ENCODE measurements at regions not wholly inside any gene's neighbourhood (a gene's known extent, or its start where the extent isn't known, plus 50 kb on each side); places are given as distances from the start of the nearest gene placed in this dataset.
"Not testable (repeated sequence)": the region's sequence is repeated elsewhere in the genome, so short reads cannot be mapped to it uniquely, and the experiment has no call there.

DNA sequence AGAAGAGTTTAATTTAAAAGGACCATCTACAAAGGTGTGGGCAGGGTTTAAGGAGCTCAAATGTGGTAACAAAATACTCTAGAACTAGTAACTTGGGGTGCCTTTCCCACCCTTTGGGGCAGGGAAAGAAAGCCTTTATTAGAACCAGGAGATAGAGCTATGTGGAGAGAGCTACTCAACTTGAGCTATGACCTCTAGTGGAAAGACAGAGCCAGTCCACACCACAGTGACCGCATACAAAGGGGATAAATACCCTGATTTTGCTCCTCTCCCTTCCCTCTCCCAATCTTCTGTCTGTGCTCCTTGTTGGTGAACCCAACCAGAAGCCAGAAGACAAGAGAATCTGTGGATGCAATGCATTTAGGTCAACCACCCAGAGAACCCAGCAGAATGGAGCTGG lies 54.4 kb upstream of the JAK1 start:
- FAIRE-seq, result no peak
- DNase-seq (ENCODE audit: insufficient read length, low spot score), result no peak

DNA sequence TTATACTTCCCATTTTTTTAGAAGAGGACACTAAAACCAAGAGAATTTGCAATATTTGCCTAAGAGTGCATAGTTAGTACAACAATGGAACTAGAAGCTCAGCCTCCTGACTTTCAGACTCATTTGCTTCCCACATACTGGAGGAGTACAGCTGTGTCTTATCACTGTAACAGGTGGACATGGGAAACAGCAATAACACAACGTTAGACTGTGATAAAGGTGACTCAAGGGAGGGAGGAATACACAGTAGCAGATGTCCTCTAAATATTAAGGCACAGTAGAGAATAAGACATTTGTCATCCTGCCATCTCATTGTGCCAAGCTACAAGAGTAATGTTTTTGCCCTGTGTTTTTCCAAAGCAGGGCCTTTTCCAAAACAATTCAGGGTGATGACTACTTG lies 55.4 kb upstream of the JAK1 start:
- FAIRE-seq (no peak), DNase-seq (ENCODE audit: insufficient read length, low spot score) (no peak)

DNA sequence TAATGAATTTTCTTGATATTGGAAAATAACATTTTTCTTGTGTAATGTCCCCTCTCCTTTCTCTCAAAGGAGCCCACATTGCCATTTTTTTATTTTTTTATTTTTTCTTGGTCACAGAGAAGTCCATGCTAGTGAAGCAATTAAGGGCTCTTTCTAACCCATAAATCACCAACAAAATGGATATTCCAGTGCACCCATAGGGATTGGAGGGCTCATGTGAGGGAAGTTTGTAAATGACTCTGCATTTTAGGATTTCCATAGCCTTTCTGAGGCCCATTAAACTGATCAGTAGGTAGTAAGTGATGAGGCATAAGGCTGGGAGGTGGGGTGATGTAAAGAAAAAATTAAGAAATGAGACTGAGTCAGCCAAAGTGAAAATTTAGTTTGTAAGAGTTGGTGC lies 55.9 kb upstream of the JAK1 start:
- FAIRE-seq, result no peak
- no peak for DNase-seq (ENCODE audit: insufficient read length, low spot score)

DNA sequence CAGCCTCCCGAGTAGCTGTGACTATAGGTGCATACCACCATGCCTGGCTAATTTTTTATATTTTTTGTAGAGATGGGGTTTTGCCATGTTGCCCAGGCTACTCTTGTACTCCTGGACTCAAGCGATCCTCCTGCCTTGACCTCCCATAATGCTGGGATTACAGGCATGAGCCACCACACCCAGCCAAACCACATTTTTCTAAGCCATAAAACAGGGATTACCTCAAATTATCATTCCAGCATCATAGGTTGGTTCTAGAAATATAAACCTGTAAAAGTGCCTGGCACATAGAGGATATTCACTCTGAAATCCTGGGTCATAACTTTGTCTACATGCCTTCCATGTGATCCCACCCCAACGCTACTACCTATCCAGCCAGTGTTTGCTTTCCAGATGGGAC lies 59.4 kb upstream of the JAK1 start:
- DNase-seq (ENCODE audit: insufficient read length, low spot score) (no peak), FAIRE-seq (no peak)

DNA sequence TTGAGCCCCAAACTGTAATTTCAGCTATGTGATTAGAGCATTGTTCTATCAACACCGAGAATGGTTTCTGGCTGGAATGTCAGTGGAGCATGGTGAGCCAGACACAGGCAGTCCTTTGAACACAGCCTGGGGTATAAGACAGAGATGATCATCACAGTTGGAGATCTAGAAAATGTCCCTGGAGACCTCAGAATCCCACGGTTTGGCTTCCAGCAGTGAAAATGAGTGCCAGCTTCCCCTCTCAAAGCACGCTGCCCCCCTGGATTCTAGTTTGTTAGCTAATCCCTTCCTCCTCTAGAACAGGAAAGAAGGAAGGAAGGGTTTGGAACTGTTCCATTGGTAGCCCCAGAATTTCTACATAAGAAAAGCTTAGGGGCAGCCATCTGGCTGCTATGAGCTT lies 59.9 kb upstream of the JAK1 start:
- DNase-seq (ENCODE audit: insufficient read length, low spot score) (no peak), FAIRE-seq (no peak)

DNA sequence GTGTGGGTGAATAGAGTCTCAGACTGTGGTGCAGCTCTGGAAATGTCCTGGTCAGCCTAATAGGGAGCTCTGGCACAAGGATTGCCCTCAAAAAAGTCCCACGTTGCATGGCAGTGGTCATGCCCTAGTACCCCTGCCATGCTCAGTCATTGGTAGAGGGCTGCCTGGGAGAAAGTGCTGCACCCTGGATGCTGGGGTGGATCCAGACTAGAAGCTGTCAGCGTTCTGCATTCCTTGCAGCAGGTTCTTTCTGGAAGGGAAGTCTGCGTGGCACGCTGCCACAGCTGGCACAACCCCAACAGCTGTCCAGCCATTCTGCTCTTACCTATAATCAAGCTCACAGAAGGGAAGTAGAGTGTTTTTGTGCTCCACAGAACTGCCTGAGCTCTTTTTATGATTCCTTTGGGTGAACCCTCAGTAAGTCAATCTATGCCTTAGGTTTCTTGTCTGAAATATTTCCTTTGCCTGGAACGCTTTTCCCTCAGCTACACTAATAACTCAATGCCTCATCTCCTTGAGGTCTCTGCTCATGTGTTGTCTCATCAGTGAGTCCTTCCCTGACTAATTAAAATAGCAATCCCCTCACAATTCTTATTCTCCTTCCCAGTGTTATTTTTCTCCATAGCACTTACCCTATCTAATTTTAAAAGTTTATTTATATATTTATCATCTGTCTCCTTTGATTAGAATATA lies 61.5 kb upstream of the JAK1 start:
- FAIRE-seq (no peak), DNase-seq (ENCODE audit: insufficient read length, low spot score) (no peak)

DNA sequence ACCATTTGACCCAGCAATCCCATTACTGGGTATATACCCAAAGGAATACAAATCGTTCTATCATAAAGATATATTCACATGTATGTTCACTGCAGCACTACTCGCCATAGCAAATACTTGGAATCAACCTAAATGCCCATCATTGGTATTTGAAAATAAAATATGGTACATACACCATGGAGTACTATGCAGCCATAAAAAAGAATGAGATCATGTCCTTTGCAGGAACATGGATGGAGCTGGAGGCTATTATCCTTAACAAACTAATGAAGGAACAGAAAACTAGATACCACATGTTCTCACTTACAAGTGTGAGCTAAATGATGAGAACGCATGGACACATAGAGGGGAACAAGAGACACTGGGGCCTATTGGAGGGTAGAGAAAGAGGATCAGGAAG lies 63.1 kb upstream of the JAK1 start:
- DNase-seq (ENCODE audit: insufficient read length, low spot score); FAIRE-seq: not testable (repeated sequence)

DNA sequence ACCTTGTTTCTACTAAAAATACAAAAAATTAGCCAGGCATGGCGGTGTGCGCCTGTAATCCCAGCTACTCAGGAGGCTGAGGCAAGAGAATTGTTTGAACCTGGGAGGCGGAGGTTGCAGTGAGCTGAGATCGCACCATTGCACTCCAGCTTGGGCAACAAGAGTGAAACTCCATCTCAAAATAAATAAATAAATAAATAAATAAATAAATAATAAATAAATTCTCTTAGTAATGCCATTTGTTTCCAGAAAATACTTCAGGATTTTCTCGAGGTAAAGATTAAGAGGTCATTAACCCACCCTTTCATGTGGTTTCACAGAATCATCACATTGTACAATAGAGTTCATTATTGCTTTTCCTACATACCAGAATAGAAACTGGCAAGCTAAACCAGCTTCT lies 68.5 kb upstream of the JAK1 start:
- DNase-seq (ENCODE audit: insufficient read length, low spot score); FAIRE-seq: not testable (repeated sequence)

DNA sequence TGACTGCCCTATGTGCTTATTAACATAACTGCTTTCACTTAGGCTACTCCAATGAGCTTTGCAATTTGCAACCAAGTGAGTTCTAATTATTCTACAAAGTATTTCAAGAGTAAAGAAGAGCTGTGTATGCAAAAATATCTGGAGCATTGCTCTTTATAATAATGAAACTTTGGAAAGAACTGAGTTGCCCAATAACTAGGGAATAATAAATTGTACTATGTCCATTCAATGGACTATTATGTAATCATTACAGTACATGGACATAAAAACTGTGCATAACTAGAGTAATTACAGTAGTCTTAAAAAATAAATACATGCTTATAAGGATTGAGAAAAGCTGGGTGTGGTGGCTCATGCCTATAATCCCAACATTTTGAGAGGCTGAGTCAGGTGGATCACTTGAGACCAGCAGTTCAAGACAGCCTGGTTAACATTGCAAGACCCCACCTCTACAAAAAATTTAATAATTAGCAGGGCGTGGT lies 70.3 kb upstream of the JAK1 start:
- no peak for FAIRE-seq
- no peak for DNase-seq (ENCODE audit: insufficient read length, low spot score)

DNA sequence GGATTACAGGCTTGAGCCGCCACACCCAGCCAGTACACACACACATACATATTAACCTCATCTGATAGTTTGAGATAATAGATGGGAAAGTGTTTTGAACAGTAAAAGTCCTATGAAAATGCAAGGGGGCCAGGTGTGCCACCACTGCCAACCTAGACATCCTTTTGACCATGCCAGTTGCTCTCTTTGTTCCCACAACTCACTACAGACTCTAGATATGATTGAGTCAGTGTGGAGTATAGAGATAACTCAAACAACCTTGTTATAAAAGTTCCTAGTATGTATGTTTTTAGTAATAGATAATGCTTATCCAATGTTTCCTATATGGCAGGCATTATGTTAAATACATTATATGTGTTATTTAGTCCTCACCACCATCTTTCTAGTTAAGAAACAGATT lies 72.7 kb upstream of the JAK1 start:
- no peak for FAIRE-seq

DNA sequence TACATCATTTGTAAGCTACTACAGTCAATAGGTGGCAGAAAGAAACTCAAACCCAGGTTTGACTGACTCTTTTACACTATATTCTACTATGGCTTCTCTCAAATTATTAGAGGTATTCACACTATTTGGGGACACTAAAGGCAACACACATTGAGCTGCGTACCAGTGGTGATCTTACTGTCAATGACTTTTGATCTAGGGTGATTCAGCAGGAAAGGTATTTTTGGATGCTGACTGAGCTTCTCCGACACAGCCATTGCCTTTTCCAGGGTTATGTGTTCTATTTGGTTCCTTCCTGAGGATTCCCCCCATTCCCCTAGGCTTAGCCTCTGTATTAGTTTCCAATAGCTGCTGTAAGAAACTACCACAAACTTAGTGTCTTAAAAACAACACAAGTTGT lies 73.2 kb upstream of the JAK1 start:
- no peak for FAIRE-seq

More for the DNA sequence above, 72.7 kb upstream of the JAK1 start:
- no peak for DNase-seq (ENCODE audit: insufficient read length, low spot score)

DNA sequence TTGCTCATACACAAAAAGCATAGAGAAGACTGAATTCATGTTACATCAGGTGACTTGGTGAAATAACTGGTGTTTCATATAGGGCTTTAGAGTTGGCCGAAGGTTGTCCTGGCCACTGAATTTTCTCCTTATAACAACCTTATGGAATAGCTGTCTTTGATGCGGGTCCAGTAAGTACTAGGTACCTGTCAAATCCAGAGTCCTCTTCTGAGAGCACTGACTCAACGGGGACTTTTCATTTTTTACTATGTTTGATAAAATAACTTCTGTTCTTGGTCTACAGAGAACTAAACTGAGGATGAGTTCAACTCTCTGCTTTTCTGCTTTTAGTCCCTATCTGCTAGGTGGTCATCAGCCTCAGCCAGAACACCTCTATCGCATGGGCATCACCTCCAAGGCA lies 76.1 kb upstream of the JAK1 start:
- DNase-seq (ENCODE audit: insufficient read length, low spot score) (no peak), FAIRE-seq (no peak)

More for the DNA sequence above, 73.2 kb upstream of the JAK1 start:
- no peak for DNase-seq (ENCODE audit: insufficient read length, low spot score)

DNA sequence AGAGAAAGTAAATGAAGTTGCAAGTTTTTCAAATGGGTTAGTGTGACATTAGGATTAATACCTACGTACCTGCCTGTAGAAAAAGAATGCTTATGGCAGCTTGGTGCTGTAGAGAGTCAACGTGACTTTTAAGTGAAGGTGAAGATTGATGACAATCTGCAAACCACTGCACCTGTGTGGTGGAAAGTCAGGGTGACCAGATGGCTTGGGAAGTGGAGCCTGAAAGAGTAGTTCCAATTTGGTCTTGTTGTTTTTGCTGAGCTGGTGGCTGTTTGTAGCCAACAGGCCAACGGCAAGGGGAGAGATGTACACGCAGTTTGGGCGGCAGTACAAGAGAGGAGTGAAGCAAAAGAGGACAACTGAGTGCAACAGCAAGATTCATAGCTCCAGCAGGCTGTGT lies 78.1 kb upstream of the JAK1 start:
- FAIRE-seq (no peak), DNase-seq (ENCODE audit: insufficient read length, low spot score) (no peak)

DNA sequence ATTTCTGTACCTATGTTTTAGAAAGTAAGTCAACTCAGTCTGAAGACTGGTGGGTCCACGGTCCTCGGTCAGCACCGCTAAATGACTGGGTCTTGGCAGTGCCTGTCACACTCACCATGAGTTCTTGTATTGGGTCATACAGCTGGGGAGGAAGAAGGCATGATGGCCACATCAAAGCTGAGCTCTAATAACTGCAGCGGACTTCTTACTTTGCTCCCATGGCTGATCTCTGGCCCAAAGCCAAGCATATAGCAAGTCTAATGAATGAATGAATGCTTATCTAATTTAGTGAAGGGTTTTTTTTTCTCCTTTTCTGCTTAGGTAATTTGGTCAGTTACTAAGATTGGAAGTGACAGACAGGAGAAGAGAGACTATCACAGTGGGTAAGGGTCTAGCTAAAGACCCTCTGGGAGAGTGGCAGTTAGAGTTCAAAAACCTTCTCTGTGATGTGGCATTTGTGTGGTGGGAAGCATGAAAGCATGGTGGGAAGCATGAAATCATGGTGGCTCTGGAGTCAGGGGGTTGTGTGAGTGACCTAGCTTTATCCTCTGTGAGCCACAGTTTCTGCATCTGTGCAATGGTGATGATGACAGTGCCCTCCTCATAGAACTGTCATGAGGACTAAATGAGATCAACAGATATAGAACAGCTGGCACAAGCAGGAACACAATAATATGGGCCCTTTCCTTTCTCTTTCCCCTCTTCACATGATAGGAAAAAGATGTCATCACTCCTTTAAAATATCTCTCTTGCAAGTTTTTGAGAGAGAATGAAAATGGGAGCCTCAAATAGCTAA lies 78.9 kb upstream of the JAK1 start:
- FAIRE-seq (no peak), DNase-seq (ENCODE audit: insufficient read length, low spot score) (no peak)

DNA sequence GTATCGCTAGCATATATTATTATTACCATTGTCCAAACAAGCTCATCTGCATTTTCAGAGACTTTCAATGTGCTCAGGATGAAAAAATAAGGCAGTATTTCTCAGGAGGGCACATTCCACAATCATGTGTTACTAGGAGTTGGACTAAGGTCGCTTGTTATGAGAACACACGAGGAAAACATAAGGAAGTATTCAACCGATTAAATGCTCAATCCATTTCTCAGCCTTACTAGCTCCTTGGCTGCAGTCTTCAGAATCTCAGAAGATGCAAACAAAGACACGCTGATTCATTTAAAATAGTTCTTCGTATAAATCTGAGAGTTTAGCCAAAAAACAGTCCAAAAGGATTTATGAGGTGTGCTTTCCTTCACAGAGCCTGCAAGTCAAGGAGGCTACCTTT lies 82.0 kb upstream of the JAK1 start:
- no peak for FAIRE-seq

DNA sequence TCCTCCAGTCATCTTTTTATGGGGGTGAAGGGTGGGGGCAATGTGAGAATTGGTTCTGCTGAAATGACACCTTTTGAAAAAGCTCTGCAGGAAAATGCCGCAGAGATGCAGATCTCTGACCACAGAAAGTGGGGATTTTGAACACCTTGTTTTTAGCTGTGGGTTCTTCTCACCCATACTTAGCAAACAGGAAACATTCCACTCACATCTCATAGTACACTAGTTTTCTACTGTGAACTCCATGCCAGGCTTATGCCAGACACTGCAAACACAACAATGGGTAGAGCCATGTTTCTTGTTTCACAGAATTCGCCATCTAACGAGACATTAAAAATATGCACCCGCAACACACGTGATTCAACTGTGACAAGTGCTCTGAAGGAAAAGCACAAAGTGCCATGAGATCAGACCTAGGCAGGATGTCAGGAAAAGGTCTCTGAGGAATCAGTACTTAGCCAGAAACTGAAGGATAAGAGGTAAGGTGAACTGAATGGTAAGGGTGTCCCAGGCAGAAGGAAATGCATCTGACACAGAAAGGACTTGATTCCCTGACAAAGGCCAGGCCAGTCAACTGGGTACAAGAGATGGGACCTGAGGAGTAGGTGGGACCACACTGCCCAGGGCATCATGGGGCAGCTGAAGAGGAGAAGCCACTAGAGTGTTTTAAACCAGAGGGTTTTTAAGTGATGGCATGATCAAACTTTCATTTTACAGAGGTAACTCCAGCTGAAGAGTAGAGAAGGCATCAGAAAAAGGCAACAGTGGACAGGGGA lies 83.8 kb upstream of the JAK1 start:
- DNase-seq (ENCODE audit: insufficient read length, low spot score), result no peak
- no peak for FAIRE-seq

More for the DNA sequence above, 82.0 kb upstream of the JAK1 start:
- no peak for DNase-seq (ENCODE audit: insufficient read length, low spot score)

DNA sequence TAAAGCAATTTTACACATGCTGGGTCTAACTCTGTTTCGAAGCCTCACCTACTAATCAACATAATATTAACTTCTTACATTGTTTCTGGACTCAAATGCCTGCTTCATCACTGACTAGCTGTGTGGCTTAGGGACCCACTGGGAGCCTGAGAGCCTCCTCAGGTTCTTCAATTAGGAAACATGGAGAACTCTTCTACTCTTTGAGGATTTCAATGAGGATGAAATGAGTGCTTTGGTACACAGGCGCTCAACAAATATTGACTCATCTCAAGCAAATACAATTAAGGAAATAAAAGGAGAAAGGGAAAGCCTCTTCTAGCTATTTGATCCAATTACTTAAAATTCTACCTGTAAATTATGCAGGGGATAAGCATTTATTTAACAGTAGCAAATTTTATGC lies 84.4 kb upstream of the JAK1 start:
- FAIRE-seq, result no peak
- no peak for DNase-seq (ENCODE audit: insufficient read length, low spot score)

DNA sequence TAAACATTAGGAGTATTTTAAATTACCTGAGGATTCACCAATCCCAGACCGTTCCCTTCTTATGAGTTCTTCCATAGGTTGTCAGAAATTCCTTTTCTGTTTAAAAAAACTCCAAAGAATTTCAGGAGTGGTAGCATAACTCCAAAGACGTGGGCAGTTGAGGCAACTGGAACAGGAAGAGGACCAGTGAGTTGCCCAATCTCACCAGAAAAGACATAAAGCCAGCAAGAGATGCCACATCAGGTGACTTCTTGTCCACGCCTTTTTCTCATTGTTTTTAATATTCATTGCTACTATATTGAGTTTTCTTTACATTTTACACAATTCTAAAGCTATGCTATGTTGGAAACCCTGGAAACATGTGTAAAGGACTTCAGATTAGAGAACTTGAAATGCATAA lies 88.1 kb upstream of the JAK1 start:
- FAIRE-seq, result no peak
- no peak for DNase-seq (ENCODE audit: insufficient read length, low spot score)

DNA sequence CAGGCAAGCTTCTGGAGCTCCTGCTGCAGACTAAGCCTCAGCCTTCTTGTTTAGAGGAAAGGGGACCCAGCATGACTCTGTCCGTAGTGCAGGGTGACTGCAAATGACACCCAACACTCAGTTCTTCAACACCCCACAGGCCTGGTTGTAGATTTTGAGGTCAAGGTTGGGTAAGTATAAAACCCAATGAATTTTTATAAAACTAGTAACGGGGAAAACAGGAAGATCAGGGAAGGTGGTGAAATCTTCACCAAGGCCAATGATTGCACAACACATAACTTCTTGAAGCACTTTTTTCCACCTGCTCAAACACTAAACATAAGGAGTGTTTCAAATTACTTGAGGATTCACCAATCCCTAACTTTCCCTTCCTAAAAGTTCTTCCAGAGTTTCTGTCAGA lies 89.4 kb upstream of the JAK1 start:
- DNase-seq (ENCODE audit: insufficient read length, low spot score) (no peak), FAIRE-seq (no peak)

DNA sequence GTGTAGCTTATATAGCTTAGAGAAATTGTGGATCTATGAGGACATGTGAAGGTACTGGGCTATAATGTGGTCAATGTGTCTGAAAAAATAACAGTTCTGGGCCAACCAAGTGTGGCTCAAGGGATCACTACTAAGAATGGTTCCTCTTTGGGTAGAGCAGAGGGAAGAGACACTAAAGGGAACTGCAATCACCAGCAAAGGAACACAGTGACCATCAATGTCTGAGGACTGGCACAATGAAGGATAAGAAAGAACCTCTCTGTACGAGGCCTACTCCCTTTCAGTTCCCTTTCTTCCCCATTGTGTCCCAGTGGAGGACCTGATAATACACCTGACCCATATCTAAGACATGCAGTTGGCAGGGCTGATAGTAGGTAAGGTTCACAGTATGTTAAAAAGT lies 89.9 kb upstream of the JAK1 start:
- DNase-seq (ENCODE audit: insufficient read length, low spot score) (no peak), FAIRE-seq (no peak)

DNA sequence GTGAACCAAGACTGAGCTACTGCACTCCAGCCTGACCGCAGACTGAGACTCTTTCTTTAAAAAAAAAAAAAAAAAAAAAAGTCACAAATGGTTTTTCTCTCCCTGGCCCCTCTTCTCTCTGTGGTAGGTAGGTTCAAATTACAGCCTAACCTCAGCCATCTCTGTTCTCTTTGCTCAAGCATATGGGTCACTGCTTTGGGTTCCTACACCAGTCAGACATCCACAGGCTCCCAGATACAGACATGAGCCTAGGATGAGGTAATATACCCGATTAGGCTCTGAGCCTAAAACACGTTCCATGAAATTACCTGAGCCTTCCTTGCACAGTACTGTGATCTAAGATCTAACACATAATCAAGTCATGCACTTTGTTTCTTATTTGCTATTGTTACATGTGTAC lies 90.5 kb upstream of the JAK1 start:
- no peak for FAIRE-seq
- no peak for DNase-seq (ENCODE audit: insufficient read length, low spot score)
